HL-60 (cell line): ENCODE measurements at regions not wholly inside any gene's neighbourhood (a gene's known extent, or its start where the extent isn't known, plus 50 kb on each side); places are given as distances from the start of the nearest gene placed in this dataset.

Experiments used
- DNase-seq, 2 experiments: peaks; one replicate each; pipeline ENCODE4 v3.0.0-alpha.2; 2010 to 2020; ENCODE audit warnings: low read depth in 1 of 2, low spot score in 1 of 2
- H3K27ac ChIP-seq: fragments of 250-450 bp; sonication (Bioruptor Pico); replicated peaks from 2 replicates; pipeline ENCODE4 v1.5.1; 2020; ENCODE audit warnings: mild to moderate bottlenecking, moderate library complexity
- H3K27me3 ChIP-seq: fragments of 250-450 bp; sonication (Bioruptor Pico); 2 replicates; pipeline ENCODE4 v1.5.1; 2021; ENCODE audit warnings: mild to moderate bottlenecking, moderate library complexity; ENCODE audit not compliant: insufficient read depth, poor library complexity, severe bottlenecking
- H3K4me3 ChIP-seq: replicated peaks from 2 replicates; pipeline ENCODE4 v1.5.1; 2011; ENCODE audit warnings: mild to moderate bottlenecking, control low read depth, low read length; ENCODE audit not compliant: insufficient read depth
- CTCF ChIP-seq: IDR thresholded peaks from one replicate; pipeline ENCODE4 v1.5.1; 2011; ENCODE audit warnings: low read length, control low read depth, inconsistent platforms; ENCODE audit not compliant: insufficient read depth
- GABPA ChIP-seq: IDR thresholded peaks from 2 replicates; pipeline ENCODE4 v1.6.1; 2012; ENCODE audit warnings: low read depth
- POLR2AphosphoS5 ChIP-seq: IDR thresholded peaks from 2 replicates; pipeline ENCODE4 v1.6.1; 2012; ENCODE audit warnings: low read depth
- REST ChIP-seq: IDR thresholded peaks from 2 replicates; pipeline ENCODE4 v1.6.1; 2012; ENCODE audit warnings: low read depth; ENCODE audit not compliant: insufficient replicate concordance
- SPI1 ChIP-seq: IDR thresholded peaks from 2 replicates; pipeline ENCODE4 v1.6.1; 2012; ENCODE audit warnings: low read depth, mild to moderate bottlenecking, borderline replicate concordance

GRCh38 chr5:22986281-22986680, 133.1 kb upstream of the CDH12 start:
- DNase-seq = no peak
- H3K27ac ChIP-seq = no peak overlapping the region
- no peak for TF ChIP-seq GABPA
- no peak for TF ChIP-seq REST
- TF ChIP-seq POLR2AphosphoS5 = no peak
- no peak for TF ChIP-seq SPI1
- TF ChIP-seq CTCF = no peak
- H3K4me3 ChIP-seq = no peak overlapping the region
- no peaks in the 10 kb centered on the region for H3K27me3 ChIP-seq

- H3K4me3 ChIP-seq = no peak overlapping the region
- DNase-seq = no peak
- no peaks in the 10 kb centered on the region for H3K27me3 ChIP-seq
- no peak overlapping the region for H3K27ac ChIP-seq
- TF ChIP-seq REST = no peak
- no peak for TF ChIP-seq SPI1
- TF ChIP-seq POLR2AphosphoS5 = no peak
- no peak for TF ChIP-seq GABPA
- TF ChIP-seq CTCF = no peak
Measured at GRCh38 chr5:22985446-22985845, 132.3 kb upstream of the CDH12 start.

GRCh38 chr5:22970956-22971618, 117.9 kb upstream of the CDH12 start:
- Histone ChIP-seq H3K27ac (no peak overlapping the region), H3K27me3 (no peaks in the 10 kb centered on the region), H3K4me3 (no peak overlapping the region)
- no peak for DNase-seq
- no peak for TF ChIP-seq REST
- TF ChIP-seq POLR2AphosphoS5 = no peak
- TF ChIP-seq CTCF = no peak
- no peak for TF ChIP-seq SPI1
- TF ChIP-seq GABPA = no peak
